ENCODE measurements at regions not wholly inside any gene's neighbourhood (a gene's known extent, or its start where the extent isn't known, plus 50 kb on each side); places are given as distances from the start of the nearest gene placed in this dataset.
A peak's percentile ranks its signal among the peaks of the same experiment; 100 is the strongest.

GRCh38 chr12:75831402-75831801 lies 200.2 kb downstream of the PHLDA1 start:
- WGBS, 10 experiments, result 33 to 100% (median 79%) methylated on average over 1 to 2 of the region's 2 CpGs; no CpG with 5 or more reads in 5 of the 10 experiments
- in situ Hi-C loops (cut with MboI; ENCODE audit: low pct_unique_long_range_greater_than_20kb in 2 of 9, low sequenced_read_pairs in 9 of 9, unreplicated experiment in 9 of 9), result no loop called here
- ATAC-seq (replicated peaks in 6 of 8), result no peak
- peaks cover 9 to 17% of the 10 kb centered on the region in 2 donors for H3K4me1 ChIP-seq (replicated peaks in 1 of 2)
- no peak overlapping the region for H3K27ac ChIP-seq
- no peak overlapping the region for H3K4me3 ChIP-seq

GRCh38 chr12:75827061-75827460 lies 204.5 kb downstream of the PHLDA1 start:
- in situ Hi-C loops (cut with MboI; ENCODE audit: low pct_unique_long_range_greater_than_20kb in 2 of 9, low sequenced_read_pairs in 9 of 9, unreplicated experiment in 9 of 9), result loop anchor here in 1 of 9 experiments (10.0 kb wide), 1 partner anchor 198 kb away; no protein-coding TSS in a partner anchor
- no peak overlapping the region for H3K4me3 ChIP-seq
- no peak for ATAC-seq (replicated peaks in 6 of 8)
- WGBS, 10 experiments, result 90 to 100% (median 97%) methylated on average over 1 to 3 of the region's 3 CpGs; no CpG with 5 or more reads in 4 of the 10 experiments
- H3K27ac ChIP-seq, result no peak overlapping the region
- peaks cover 0 to 4% of the 10 kb centered on the region in 2 donors for H3K4me1 ChIP-seq (replicated peaks in 1 of 2)

- no peak overlapping the region for H3K27ac ChIP-seq
- H3K4me3 ChIP-seq, result no peak overlapping the region
- ATAC-seq (replicated peaks in 6 of 8), result peak in 2 of 8 experiments; percentile 82 to 87
- in situ Hi-C loops (cut with MboI; ENCODE audit: low pct_unique_long_range_greater_than_20kb in 2 of 9, low sequenced_read_pairs in 9 of 9, unreplicated experiment in 9 of 9), result loop anchor here in 1 of 9 experiments (10.0 kb wide), 1 partner anchor 199 kb away; no protein-coding TSS in a partner anchor
- 0 to 93% (median 87%) methylated on average over 2 to 4 of the region's 4 CpGs; no CpG with 5 or more reads in 1 of the 10 experiments for WGBS, 10 experiments
- H3K4me1 ChIP-seq (replicated peaks in 1 of 2), result peaks cover 0 to 5% of the 10 kb centered on the region in 2 donors
Observed at GRCh38 chr12:75825686-75826085, 205.9 kb downstream of the PHLDA1 start.

DNA sequence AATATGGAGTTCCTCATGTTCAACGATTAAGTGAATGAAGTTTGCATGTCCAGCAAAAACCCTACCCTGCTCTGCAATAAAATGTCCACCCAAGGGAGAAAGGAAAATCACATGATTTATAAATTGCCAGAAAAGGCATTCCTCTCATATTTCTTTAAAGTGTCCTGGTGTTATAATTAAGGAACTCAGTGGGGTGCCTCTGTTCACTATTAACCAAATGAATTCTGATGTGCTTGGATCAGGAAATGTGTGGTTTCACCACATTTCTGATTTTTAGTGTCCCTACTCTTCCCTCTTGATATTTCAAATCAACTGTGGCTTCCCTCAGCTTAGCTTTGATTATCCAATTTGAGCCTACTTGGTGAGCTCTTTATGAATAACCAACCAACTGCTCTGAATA lies 208.1 kb downstream of the PHLDA1 start:
- no peak overlapping the region for H3K4me3 ChIP-seq
- WGBS, 10 experiments, result 67 to 100% (median 93%) methylated on average over 1 of the region's 1 CpG; no CpG with 5 or more reads in 4 of the 10 experiments
- ATAC-seq (replicated peaks in 6 of 8), result no peak
- H3K4me1 ChIP-seq (replicated peaks in 1 of 2), result peaks cover 0 to 11% of the 10 kb centered on the region in 2 donors
- no peak overlapping the region for H3K27ac ChIP-seq
- in situ Hi-C loops (cut with MboI; ENCODE audit: low pct_unique_long_range_greater_than_20kb in 2 of 9, low sequenced_read_pairs in 9 of 9, unreplicated experiment in 9 of 9), result loop anchor here in 2 of 9 experiments (10.0 to 25.0 kb wide), 2 partner anchors 201 to 286 kb away; no protein-coding TSS in a partner anchor

DNA sequence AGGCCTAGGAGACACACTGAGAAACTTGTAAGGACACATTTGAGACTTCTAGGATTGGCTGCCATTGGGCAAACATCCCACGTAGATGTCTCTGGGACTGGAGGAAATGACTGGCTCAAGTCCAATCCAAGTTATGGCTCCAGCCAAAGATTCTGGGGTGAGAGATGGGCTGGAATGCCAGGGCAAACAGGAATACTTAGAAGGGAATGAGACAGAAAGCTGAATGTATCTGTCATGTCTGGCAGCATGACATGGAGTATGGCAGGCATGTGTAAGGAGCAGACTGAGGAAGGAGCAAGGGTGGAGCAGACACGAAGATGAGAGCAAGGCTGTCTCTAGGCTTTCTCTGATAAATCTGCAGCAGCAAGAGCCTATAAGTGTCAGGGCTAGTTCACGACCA lies 209.2 kb downstream of the PHLDA1 start:
- H3K4me3 ChIP-seq, result no peak overlapping the region
- no peak overlapping the region for H3K27ac ChIP-seq
- H3K4me1 ChIP-seq (replicated peaks in 1 of 2), result peaks cover 0 to 11% of the 10 kb centered on the region in 2 donors
- no peak for ATAC-seq (replicated peaks in 6 of 8)
- WGBS, 10 experiments, result 80 to 100% (median 97%) methylated on average over 1 to 3 of the region's 3 CpGs; no CpG with 5 or more reads in 3 of the 10 experiments
- in situ Hi-C loops (cut with MboI; ENCODE audit: low pct_unique_long_range_greater_than_20kb in 2 of 9, low sequenced_read_pairs in 9 of 9, unreplicated experiment in 9 of 9), result loop anchor here in 2 of 9 experiments (10.0 to 25.0 kb wide), 2 partner anchors 202 to 285 kb away; no protein-coding TSS in a partner anchor

DNA sequence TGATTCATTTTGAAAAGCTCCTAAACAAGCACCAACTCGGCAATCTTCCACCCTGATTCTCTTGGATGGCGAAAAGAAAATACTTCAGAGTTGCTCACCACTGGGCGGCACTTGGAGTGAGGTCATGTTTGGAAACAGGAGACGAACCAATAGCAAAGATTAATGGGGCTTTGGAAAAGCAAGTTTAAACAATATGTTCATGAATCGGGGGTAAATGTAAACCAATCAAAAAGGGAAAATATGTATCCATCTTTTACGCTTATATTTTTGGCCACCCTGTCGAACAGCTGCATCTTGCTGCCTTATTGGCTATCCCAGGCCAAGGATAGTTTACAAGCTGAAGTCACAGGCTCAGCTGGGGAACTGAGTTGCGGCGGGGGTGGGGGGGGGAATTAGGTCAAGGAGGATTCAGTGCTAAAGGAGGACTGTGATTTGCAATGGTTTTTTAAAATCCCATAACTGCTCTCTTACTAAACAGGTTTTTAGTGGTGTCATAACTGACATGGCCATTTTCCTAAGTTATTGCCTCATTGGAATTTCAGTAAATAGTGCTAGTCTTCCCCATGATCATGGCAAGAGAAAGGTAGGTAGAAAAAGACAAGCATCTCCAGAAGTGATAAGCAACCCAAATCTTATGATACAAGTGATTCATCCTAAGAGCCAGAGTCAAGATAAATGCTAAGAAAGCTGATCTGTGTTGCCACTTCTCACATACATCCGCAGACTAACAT lies 210.6 kb downstream of the PHLDA1 start:
- no peak overlapping the region for H3K27ac ChIP-seq
- ATAC-seq (replicated peaks in 6 of 8), result peak in 2 of 8 experiments; percentile 28 to 44
- WGBS, 10 experiments, result 23 to 100% (median 84%) methylated on average over 2 to 7 of the region's 10 CpGs
- peaks cover 0 to 14% of the 10 kb centered on the region in 2 donors for H3K4me1 ChIP-seq (replicated peaks in 1 of 2)
- H3K4me3 ChIP-seq, result no peak overlapping the region
- in situ Hi-C loops (cut with MboI; ENCODE audit: low pct_unique_long_range_greater_than_20kb in 2 of 9, low sequenced_read_pairs in 9 of 9, unreplicated experiment in 9 of 9), result loop anchor here in 2 of 9 experiments (10.0 to 25.0 kb wide), 2 partner anchors 204 to 284 kb away; no protein-coding TSS in a partner anchor

DNA sequence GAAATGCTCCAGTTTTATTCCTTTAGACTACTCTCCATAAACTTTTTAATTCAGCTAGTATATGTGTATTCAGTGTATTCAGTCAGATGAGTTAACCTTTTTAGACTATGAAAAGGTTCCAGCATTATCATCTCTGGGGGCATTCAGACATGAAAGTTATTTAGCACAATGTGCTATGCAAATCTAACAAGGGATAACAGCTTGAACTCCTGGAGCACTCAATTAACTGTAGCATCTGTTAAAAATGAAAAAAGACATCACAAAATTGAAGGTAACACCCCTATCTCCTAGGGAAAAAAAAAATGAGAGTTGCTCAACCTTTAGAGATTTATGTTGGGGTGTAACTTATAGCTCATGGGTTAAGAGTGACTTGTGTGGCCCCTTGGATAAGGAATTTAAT lies 211.5 kb downstream of the PHLDA1 start:
- H3K4me3 ChIP-seq, result no peak overlapping the region
- H3K4me1 ChIP-seq (replicated peaks in 1 of 2), result peaks cover 8 to 23% of the 10 kb centered on the region in 2 donors
- no peak overlapping the region for H3K27ac ChIP-seq
- in situ Hi-C loops (cut with MboI; ENCODE audit: low pct_unique_long_range_greater_than_20kb in 2 of 9, low sequenced_read_pairs in 9 of 9, unreplicated experiment in 9 of 9), result loop anchor here in 2 of 9 experiments (10.0 to 25.0 kb wide), 2 partner anchors 205 to 283 kb away; no protein-coding TSS in a partner anchor
- no peak for ATAC-seq (replicated peaks in 6 of 8)

GRCh38 chr12:75819512-75819911 lies 212.1 kb downstream of the PHLDA1 start:
- WGBS, 10 experiments, result 17 to 97% (median 89%) methylated on average over 1 to 5 of the region's 5 CpGs; no CpG with 5 or more reads in 2 of the 10 experiments
- no peak overlapping the region for H3K27ac ChIP-seq
- no peak for ATAC-seq (replicated peaks in 6 of 8)
- peaks cover 14 to 29% of the 10 kb centered on the region in 2 donors for H3K4me1 ChIP-seq (replicated peaks in 1 of 2)
- H3K4me3 ChIP-seq, result no peak overlapping the region
- in situ Hi-C loops (cut with MboI; ENCODE audit: low pct_unique_long_range_greater_than_20kb in 2 of 9, low sequenced_read_pairs in 9 of 9, unreplicated experiment in 9 of 9), result loop anchor here in 1 of 9 experiments (25.0 kb wide), 1 partner anchor 282 kb away; no protein-coding TSS in a partner anchor

DNA sequence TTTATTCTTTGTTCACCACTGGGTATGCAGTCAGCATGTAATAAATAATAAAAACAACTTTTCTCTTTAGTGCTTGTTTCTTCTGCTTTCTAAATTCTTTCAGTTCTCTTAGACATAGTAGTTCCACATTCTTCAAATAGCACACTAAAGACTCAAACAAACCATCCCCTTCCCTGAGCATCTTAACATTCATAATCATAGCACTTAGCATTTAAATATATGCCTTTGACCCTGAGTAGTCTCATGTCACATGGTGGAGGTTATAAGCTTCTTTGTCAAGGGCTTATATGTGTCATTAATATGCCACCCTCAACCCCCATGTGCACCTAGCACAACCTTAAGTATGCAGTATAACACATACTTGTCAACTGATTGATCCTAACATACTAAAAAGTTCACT lies 212.7 kb downstream of the PHLDA1 start:
- peaks cover 17 to 35% of the 10 kb centered on the region in 2 donors for H3K4me1 ChIP-seq (replicated peaks in 1 of 2)
- H3K27ac ChIP-seq, result no peak overlapping the region
- in situ Hi-C loops (cut with MboI; ENCODE audit: low pct_unique_long_range_greater_than_20kb in 2 of 9, low sequenced_read_pairs in 9 of 9, unreplicated experiment in 9 of 9), result loop anchor here in 1 of 9 experiments (25.0 kb wide), 1 partner anchor 282 kb away; no protein-coding TSS in a partner anchor
- no peak overlapping the region for H3K4me3 ChIP-seq
- no peak for ATAC-seq (replicated peaks in 6 of 8)

DNA sequence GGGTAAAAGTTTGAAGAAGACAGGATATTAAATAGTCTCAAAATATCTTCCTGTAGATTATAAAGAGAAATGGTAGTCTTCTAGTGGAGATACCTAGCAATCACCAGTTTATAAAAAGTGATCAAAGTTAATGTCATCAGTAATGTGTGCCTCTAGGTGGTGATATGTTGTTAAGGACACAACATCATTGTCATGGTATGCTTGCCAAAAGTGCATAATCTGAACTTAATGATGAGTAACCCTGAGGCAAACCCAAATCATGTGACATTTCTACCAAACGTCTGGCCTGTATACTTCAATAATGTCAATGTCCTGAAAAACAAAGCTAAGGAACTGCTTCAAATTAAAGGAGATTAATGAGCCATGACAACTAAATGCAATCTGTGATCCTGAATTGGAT lies 214.7 kb downstream of the PHLDA1 start:
- 0 to 88% (median 11%) methylated on average over 1 of the region's 1 CpG; no CpG with 5 or more reads in 3 of the 10 experiments for WGBS, 10 experiments
- ATAC-seq (replicated peaks in 6 of 8), result peak in 3 of 8 experiments; percentile 17 to 56 (median 30)
- Histone ChIP-seq H3K4me1 (replicated peaks in 1 of 2) (peaks cover 35 to 55% of the 10 kb centered on the region in 2 donors), H3K4me3 (no peak overlapping the region), H3K27ac (no peak overlapping the region)
- in situ Hi-C loops (cut with MboI; ENCODE audit: low pct_unique_long_range_greater_than_20kb in 2 of 9, low sequenced_read_pairs in 9 of 9, unreplicated experiment in 9 of 9), result loop anchor here in 1 of 9 experiments (25.0 kb wide), 1 partner anchor 280 kb away; no protein-coding TSS in a partner anchor

GRCh38 chr12:75815756-75816155 lies 215.8 kb downstream of the PHLDA1 start:
- peak in 2 of 8 experiments; percentile 9 to 32 for ATAC-seq (replicated peaks in 6 of 8)
- 90 to 100% (median 100%) methylated on average over 1 of the region's 1 CpG; no CpG with 5 or more reads in 4 of the 10 experiments for WGBS, 10 experiments
- peaks cover 42 to 59% of the 10 kb centered on the region in 2 donors for H3K4me1 ChIP-seq (replicated peaks in 1 of 2)
- H3K27ac ChIP-seq, result peak overlapping the region in 1 of 2 donors; percentile 82
- no peak overlapping the region for H3K4me3 ChIP-seq
- in situ Hi-C loops (cut with MboI; ENCODE audit: low pct_unique_long_range_greater_than_20kb in 2 of 9, low sequenced_read_pairs in 9 of 9, unreplicated experiment in 9 of 9), result loop anchor here in 1 of 9 experiments (25.0 kb wide), 1 partner anchor 278 kb away; no protein-coding TSS in a partner anchor

- H3K4me1 ChIP-seq (replicated peaks in 1 of 2), result peaks cover 45 to 58% of the 10 kb centered on the region in 2 donors
- 19 to 100% (median 50%) methylated on average over 1 to 6 of the region's 6 CpGs; no CpG with 5 or more reads in 1 of the 10 experiments for WGBS, 10 experiments
- peak overlapping the region; percentile 27 to 82 for H3K27ac ChIP-seq
- ATAC-seq (replicated peaks in 6 of 8), result peak; percentile 77 to 91 (median 84)
- in situ Hi-C loops (cut with MboI; ENCODE audit: low pct_unique_long_range_greater_than_20kb in 2 of 9, low sequenced_read_pairs in 9 of 9, unreplicated experiment in 9 of 9), result loop anchor here in 1 of 9 experiments (25.0 kb wide), 1 partner anchor 278 kb away; no protein-coding TSS in a partner anchor
- no peak overlapping the region for H3K4me3 ChIP-seq
Observed at GRCh38 chr12:75814851-75815754, 216.5 kb downstream of the PHLDA1 start.
